Upper lobe of left lung (tissue), 6 donors: ENCODE measurements at regions not wholly inside any gene's neighbourhood (a gene's known extent, or its start where the extent isn't known, plus 50 kb on each side); places are given as distances from the start of the nearest gene placed in this dataset.

ENCODE experiments used
- ATAC-seq, 2 donors: fragments of 200-7000 bp; cut with Tn5 transposase; one replicate each; pipeline ENCODE4 v1.9.1; 2022; ENCODE audit warnings: mild to moderate bottlenecking in 2 of 2, moderate library complexity in 2 of 2; ENCODE audit not compliant: low FRiP score in 2 of 2
- DNase-seq, 2 donors: peaks; one replicate each; pipeline ENCODE4 v3.0.0-alpha.2; 2019 to 2020
- H3K27ac ChIP-seq, 4 donors: fragments of 200-600 bp; sonication (generic); one replicate each; pipeline ENCODE4 v1.5.1; 2016 to 2019
- H3K27me3 ChIP-seq, 4 donors: fragments of 200-600 bp; sonication (generic); one replicate each; pipeline ENCODE4 v1.5.1; 2017 to 2019
- H3K36me3 ChIP-seq, 4 donors: fragments of 200-600 bp; sonication (generic); one replicate each; pipeline ENCODE4 v1.5.1; 2016 to 2019
- H3K4me1 ChIP-seq, 4 donors: fragments of 200-600 bp; sonication (generic); one replicate each; pipeline ENCODE4 v1.5.1; 2018 to 2019
- H3K4me3 ChIP-seq, 4 donors: fragments of 200-600 bp; sonication (generic); one replicate each; pipeline ENCODE4 v1.5.1; 2017 to 2019; ENCODE audit warnings: mild to moderate bottlenecking in 2 of 4, moderate library complexity in 1 of 4
- H3K9me3 ChIP-seq, 4 donors: fragments of 200-600 bp; sonication (generic); one replicate each; pipeline ENCODE4 v1.5.1; 2018 to 2019
- EP300 ChIP-seq, 4 donors: sonication (generic); formaldehyde crosslinking; IDR thresholded peaks; one replicate each; pipeline ENCODE4 v1.5.1; 2017; ENCODE audit warnings: antibody characterized with exemption in 4 of 4, control low read depth in 2 of 4
- POLR2A ChIP-seq, 4 donors: fragments of 450-650 bp; IDR thresholded peaks; one replicate each; pipeline ENCODE4 v1.5.1; 2016 to 2017; ENCODE audit warnings: antibody characterized with exemption in 4 of 4, mild to moderate bottlenecking in 2 of 4
- POLR2AphosphoS5 ChIP-seq, 2 donors: sonication (generic); formaldehyde crosslinking; IDR thresholded peaks; one replicate each; pipeline ENCODE4 v1.5.1; 2017; ENCODE audit warnings: antibody characterized with exemption in 2 of 2
- WGBS, 2 donors: methylation state at CpG; one replicate each; pipeline ENCODE4 v1.1.5; 2017 to 2018; 5-methylcytosine and 5-hydroxymethylcytosine counted together
- TF ChIP-seq, protein P1 (sequence below), 6 experiments: fragments of 450-650 bp in 4 of 6; fragments of 200-600 bp in 2 of 6; sonication (generic) in 2 of 6; IDR thresholded peaks; one replicate each; pipeline ENCODE4 v1.5.1; 2016 to 2019; ENCODE audit warnings: antibody characterized with exemption in 6 of 6
- donor health status: DM: no; HTN: no; CAD: no; lungs with moderate emphysema.
- donor health status: DM: no; HTN: yes; CAD: no; lungs with severe emphysema.

DNA sequence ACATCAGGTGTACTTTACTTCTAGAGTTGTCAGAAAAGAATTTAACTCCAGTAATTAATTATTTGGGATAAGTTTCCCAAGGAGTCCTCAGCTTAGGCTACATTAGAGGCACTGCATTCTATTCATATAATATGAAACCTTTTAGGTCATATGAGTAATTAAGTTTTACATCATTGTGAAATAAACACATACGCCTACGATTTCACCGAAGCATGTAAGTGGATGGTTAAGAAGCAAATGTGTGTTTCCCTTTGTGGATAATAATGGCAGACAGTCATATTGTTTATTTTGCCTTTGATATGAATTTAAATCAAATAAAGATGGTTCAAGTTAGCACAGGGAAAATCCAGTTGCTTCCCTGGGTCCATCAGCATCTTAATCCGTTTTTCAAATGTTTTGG lies 535.9 kb upstream of the ATP11B start:
- Histone ChIP-seq H3K4me3 (no peak overlapping the region), H3K36me3 (no peaks in the 10 kb centered on the region), H3K4me1 (no peaks in the 10 kb centered on the region), H3K9me3 (no peaks in the 10 kb centered on the region), H3K27ac (no peak overlapping the region), H3K27me3 (no peaks in the 10 kb centered on the region)
- DNase-seq (no peak), ATAC-seq (no peak)
- WGBS, 2 donors = 80% methylated on average over 4 of the region's 4 CpGs
- TF ChIP-seq POLR2AphosphoS5 (IDR thresholded peaks at IDR 0.05) (no peak), POLR2A (IDR thresholded peaks at IDR 0.05) (no peak), EP300 (IDR thresholded peaks at IDR 0.05) (no peak)
- TF ChIP-seq, protein P1, sequence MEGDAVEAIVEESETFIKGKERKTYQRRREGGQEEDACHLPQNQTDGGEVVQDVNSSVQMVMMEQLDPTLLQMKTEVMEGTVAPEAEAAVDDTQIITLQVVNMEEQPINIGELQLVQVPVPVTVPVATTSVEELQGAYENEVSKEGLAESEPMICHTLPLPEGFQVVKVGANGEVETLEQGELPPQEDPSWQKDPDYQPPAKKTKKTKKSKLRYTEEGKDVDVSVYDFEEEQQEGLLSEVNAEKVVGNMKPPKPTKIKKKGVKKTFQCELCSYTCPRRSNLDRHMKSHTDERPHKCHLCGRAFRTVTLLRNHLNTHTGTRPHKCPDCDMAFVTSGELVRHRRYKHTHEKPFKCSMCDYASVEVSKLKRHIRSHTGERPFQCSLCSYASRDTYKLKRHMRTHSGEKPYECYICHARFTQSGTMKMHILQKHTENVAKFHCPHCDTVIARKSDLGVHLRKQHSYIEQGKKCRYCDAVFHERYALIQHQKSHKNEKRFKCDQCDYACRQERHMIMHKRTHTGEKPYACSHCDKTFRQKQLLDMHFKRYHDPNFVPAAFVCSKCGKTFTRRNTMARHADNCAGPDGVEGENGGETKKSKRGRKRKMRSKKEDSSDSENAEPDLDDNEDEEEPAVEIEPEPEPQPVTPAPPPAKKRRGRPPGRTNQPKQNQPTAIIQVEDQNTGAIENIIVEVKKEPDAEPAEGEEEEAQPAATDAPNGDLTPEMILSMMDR (IDR thresholded peaks at IDR 0.05) = no peak

DNA sequence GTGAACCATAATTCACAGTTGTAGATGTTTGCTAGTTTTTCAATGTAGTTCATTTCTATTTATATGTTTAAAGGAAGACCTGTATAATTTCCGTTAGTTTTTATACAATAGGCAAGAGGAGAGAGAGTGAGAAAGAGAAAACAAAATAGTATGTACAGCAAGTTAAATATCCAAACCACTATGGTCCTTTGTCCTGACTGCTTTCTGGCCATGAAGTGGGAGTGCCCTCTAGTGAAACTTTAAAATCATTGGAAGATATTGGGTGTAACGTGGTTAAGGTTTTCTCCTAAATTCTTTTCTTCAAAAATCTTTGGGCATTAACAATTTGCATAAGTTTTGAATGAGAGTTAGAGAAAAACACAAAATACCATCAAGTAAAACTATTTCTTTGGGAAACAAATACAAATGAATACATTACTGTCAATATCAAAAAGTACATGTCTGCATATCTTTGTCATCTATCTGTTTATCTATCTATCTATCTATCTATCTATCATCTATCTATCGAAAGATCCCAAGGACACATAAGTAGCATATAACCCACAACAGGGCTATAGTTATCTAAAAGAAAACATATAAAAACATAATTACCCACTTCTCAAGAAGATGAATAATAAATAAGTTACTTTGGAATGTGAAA lies 534.6 kb upstream of the ATP11B start:
- no peaks in the 10 kb centered on the region for H3K9me3 ChIP-seq
- TF ChIP-seq, protein P1 (IDR thresholded peaks at IDR 0.05) = peak in 5 of 6 experiments; percentile 25 to 46 (median 30)
- TF ChIP-seq EP300 (IDR thresholded peaks at IDR 0.05) = no peak
- ATAC-seq = peak in 1 of 2 donors; percentile 60

DNA sequence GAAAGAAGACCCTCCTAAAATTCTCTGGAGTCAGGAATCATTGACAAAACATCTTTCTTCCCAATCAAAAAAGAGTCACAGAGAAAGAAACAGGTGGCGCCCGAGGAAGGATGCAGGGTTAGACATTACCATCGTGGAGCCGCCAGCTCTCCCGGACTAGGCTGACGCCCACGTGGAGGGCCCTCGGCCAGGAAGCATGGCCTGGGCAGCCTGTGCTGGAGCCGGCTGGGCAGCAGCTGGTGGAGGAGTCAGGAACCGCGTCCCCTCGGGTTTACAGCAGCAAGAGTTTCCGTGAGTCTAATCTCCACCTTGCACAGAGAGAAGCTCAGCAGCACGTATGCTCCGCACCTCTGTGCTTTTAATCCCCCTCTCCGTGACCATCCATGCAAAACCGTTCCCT lies 533.7 kb upstream of the ATP11B start:
- WGBS, 2 donors = 37 to 57% methylated on average over 15 to 17 of the region's 17 CpGs
- no peaks in the 10 kb centered on the region for H3K36me3 ChIP-seq
- DNase-seq = peak in 1 of 2 donors; percentile 74
- no peaks in the 10 kb centered on the region for H3K4me1 ChIP-seq
- ATAC-seq = peak in 1 of 2 donors; percentile 51
- no peak overlapping the region for H3K4me3 ChIP-seq
- no peaks in the 10 kb centered on the region for H3K27me3 ChIP-seq
- no peak overlapping the region for H3K27ac ChIP-seq
- TF ChIP-seq POLR2AphosphoS5 (IDR thresholded peaks at IDR 0.05) (no peak), EP300 (IDR thresholded peaks at IDR 0.05) (no peak), POLR2A (IDR thresholded peaks at IDR 0.05) (no peak)
- TF ChIP-seq, protein P1 (IDR thresholded peaks at IDR 0.05) = no peak
- no peaks in the 10 kb centered on the region for H3K9me3 ChIP-seq

More for the DNA sequence above, 534.6 kb upstream of the ATP11B start:
- Histone ChIP-seq H3K27ac (no peak overlapping the region), H3K27me3 (no peaks in the 10 kb centered on the region), H3K36me3 (no peaks in the 10 kb centered on the region), H3K4me1 (no peaks in the 10 kb centered on the region), H3K4me3 (no peak overlapping the region)
- DNase-seq = no peak
- WGBS, 2 donors = 18 to 19% methylated on average over 3 of the region's 3 CpGs

DNA sequence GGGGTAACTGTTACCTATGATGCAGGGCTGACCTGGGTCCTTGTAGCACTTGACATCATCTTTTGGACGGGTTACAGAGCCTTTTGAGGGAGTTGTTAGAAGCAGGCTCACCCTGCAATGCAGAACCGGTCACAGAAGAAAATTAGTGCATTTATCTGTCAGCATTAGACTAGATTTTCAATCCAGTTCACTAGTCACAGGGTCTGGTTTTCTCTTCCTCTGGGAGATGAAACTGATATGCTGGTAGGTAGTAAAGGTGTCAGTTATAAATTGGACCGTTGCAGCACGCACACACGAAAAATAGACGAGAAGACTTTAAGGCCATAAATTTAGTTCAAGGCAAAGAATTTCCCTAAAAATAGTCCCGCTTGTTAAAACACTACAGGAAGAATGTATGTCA lies 532.3 kb upstream of the ATP11B start:
- WGBS, 2 donors = 52 to 56% methylated on average over 7 of the region's 7 CpGs

More for the DNA sequence above, 532.3 kb upstream of the ATP11B start:
- no peaks in the 10 kb centered on the region for H3K27me3 ChIP-seq
- no peaks in the 10 kb centered on the region for H3K4me1 ChIP-seq
- TF ChIP-seq EP300 (IDR thresholded peaks at IDR 0.05) = no peak
- no peak for TF ChIP-seq POLR2A (IDR thresholded peaks at IDR 0.05)
- no peak for TF ChIP-seq POLR2AphosphoS5 (IDR thresholded peaks at IDR 0.05)
- TF ChIP-seq, protein P1 (IDR thresholded peaks at IDR 0.05) = no peak
- H3K9me3 ChIP-seq = no peaks in the 10 kb centered on the region
- ATAC-seq = no peak
- no peak for DNase-seq
- no peak overlapping the region for H3K27ac ChIP-seq
- no peaks in the 10 kb centered on the region for H3K36me3 ChIP-seq
- no peak overlapping the region for H3K4me3 ChIP-seq
